OCI-LY3 (cell line): ENCODE measurements at regions not wholly inside any gene's neighbourhood (a gene's known extent, or its start where the extent isn't known, plus 50 kb on each side); places are given as distances from the start of the nearest gene placed in this dataset.

Experiments
- H2AFZ ChIP-seq: fragments of 200-600, 300-600 bp; shearing (Covaris generic); 2 replicates; pipeline ENCODE4 v1.6.0; 2014; ENCODE audit warnings: antibody characterized with exemption, low read depth, low read length
- H3K27ac ChIP-seq: fragments of 200-600, 300-600 bp; sonication (generic); 2 replicates; pipeline ENCODE4 v1.5.1; 2014; ENCODE audit warnings: mild to moderate bottlenecking, low read length, moderate library complexity, mixed read lengths
- H3K27me3 ChIP-seq: fragments of 200-600, 300-600 bp; sonication (generic); 2 replicates; pipeline ENCODE4 v1.6.1; 2014; ENCODE audit warnings: low read depth, low read length, mixed read lengths
- H3K36me3 ChIP-seq: fragments of 200-600, 300-600 bp; sonication (generic); replicated peaks from 2 replicates; pipeline ENCODE3; 2014; ENCODE audit warnings: low read depth, low read length, mixed read lengths
- H3K4me1 ChIP-seq: fragments of 300-600, 200-600 bp; sonication (generic); 2 replicates; pipeline ENCODE4 v1.6.1; 2014; ENCODE audit warnings: low read length, mixed read lengths
- H3K4me2 ChIP-seq: fragments of 200-600, 300-600 bp; sonication (generic); 2 replicates; pipeline ENCODE4 v1.6.1; 2014; ENCODE audit warnings: low read length, mixed read lengths
- H3K4me3 ChIP-seq: fragments of 300-600, 200-600 bp; sonication (generic); 2 replicates; pipeline ENCODE4 v1.5.1; 2014; ENCODE audit warnings: antibody characterized with exemption, mild to moderate bottlenecking, low read length, moderate library complexity
- H3K79me2 ChIP-seq: fragments of 300-600, 200-600 bp; shearing (Covaris generic); 2 replicates; pipeline ENCODE4 v1.6.1; 2014; ENCODE audit warnings: mild to moderate bottlenecking, low read length, mixed read lengths
- H3K9ac ChIP-seq: fragments of 300-600, 200-600 bp; shearing (Covaris generic); 2 replicates; pipeline ENCODE4 v1.6.0; 2014; ENCODE audit warnings: mild to moderate bottlenecking, low read length, moderate library complexity
- H3K9me3 ChIP-seq: fragments of 200-600, 300-600 bp; shearing (Covaris generic); 2 replicates; pipeline ENCODE4 v1.6.1; 2014; ENCODE audit warnings: low read length, mixed read lengths; ENCODE audit not compliant: insufficient read depth
- H4K20me1 ChIP-seq: fragments of 200-600, 300-600 bp; sonication (generic); 2 replicates; pipeline ENCODE4 v1.6.1; 2016; ENCODE audit warnings: low read length, mixed read lengths; ENCODE audit not compliant: insufficient read depth
- EZH2phosphoT487 ChIP-seq: fragments of 200-600 bp; shearing (Covaris generic); IDR thresholded peaks from 2 replicates; pipeline ENCODE4 v1.6.1; 2018; ENCODE audit warnings: antibody characterized with exemption, mixed run types, low read depth
- TF ChIP-seq, protein P1 (sequence below): fragments of 200-600, 300-600 bp; sonication (generic); IDR thresholded peaks from 2 replicates; pipeline ENCODE4 v1.5.1; 2014; ENCODE audit warnings: antibody characterized with exemption, low read length, low read depth

DNA sequence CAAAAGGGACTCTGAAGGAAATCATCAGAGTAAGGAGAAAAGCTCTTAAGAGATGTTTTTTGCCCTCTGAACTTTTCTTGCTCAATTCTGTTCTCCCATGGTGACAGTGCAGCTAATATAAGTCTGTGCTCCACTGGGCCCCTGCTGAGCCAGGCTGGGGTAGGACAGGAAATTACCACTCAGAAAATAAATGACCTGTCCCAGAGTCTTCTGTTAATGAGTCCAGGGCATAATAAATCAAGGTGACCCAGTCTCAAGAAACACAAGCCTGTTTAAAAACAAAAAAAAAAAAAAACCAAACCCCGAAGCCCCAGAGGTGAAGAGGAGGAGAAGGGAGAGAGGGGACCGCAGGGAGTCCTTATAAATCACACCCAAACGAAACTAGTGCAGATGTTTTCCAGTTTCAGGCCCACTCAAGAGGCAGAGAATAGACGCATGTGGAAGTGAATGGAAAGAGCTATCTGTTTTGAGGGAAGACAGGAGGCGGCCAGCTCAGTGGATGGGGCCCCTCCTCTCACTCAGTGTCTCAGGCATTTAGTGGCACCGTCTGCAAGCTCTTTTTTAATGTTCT lies 59.8 kb upstream of the BOC start:
- no peak for TF ChIP-seq EZH2phosphoT487
- TF ChIP-seq, protein P1, sequence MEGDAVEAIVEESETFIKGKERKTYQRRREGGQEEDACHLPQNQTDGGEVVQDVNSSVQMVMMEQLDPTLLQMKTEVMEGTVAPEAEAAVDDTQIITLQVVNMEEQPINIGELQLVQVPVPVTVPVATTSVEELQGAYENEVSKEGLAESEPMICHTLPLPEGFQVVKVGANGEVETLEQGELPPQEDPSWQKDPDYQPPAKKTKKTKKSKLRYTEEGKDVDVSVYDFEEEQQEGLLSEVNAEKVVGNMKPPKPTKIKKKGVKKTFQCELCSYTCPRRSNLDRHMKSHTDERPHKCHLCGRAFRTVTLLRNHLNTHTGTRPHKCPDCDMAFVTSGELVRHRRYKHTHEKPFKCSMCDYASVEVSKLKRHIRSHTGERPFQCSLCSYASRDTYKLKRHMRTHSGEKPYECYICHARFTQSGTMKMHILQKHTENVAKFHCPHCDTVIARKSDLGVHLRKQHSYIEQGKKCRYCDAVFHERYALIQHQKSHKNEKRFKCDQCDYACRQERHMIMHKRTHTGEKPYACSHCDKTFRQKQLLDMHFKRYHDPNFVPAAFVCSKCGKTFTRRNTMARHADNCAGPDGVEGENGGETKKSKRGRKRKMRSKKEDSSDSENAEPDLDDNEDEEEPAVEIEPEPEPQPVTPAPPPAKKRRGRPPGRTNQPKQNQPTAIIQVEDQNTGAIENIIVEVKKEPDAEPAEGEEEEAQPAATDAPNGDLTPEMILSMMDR, result no peak
- H2AFZ ChIP-seq, result no peak overlapping the region
- no peaks in the 10 kb centered on the region for H3K9me3 ChIP-seq
- H3K36me3 ChIP-seq, result no peaks in the 10 kb centered on the region
- no peak overlapping the region for H3K27ac ChIP-seq
- no peak overlapping the region for H3K9ac ChIP-seq
- H3K4me3 ChIP-seq, result no peak overlapping the region
- no peak overlapping the region for H3K4me2 ChIP-seq
- no peaks in the 10 kb centered on the region for H3K79me2 ChIP-seq
- H3K27me3 ChIP-seq, result no peaks in the 10 kb centered on the region
- peaks cover 12% of the 10 kb centered on the region for H3K4me1 ChIP-seq
- no peaks in the 10 kb centered on the region for H4K20me1 ChIP-seq

DNA sequence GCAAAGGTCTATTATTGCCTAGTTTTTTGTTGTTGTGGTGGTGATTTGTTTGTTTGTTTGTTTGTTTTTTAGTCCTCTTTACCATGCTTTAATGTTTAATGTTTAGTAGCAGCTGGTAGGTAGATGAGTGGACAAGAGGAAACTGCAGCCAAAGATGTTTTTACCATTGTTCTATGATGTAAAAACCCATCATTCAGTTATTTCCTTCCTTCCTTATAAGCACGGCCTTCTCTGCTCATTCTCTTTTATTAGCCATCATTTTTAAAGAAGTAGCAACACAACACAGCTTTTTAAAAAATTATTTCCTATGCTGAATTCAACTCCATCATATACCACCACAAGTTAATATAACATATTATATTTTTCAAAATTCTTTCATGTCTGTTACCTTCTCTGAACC lies 58.5 kb upstream of the BOC start:
- Histone ChIP-seq H3K4me1 (peaks cover 12% of the 10 kb centered on the region), H3K9ac (no peak overlapping the region), H3K27me3 (no peaks in the 10 kb centered on the region), H3K27ac (no peak overlapping the region), H2AFZ (no peak overlapping the region), H4K20me1 (no peaks in the 10 kb centered on the region), H3K79me2 (no peaks in the 10 kb centered on the region), H3K4me3 (no peak overlapping the region), H3K36me3 (no peaks in the 10 kb centered on the region), H3K4me2 (no peak overlapping the region; the same call in 1 of the 2 replicates), H3K9me3 (no peaks in the 10 kb centered on the region)
- no peak for TF ChIP-seq EZH2phosphoT487
- TF ChIP-seq, protein P1, result no peak

DNA sequence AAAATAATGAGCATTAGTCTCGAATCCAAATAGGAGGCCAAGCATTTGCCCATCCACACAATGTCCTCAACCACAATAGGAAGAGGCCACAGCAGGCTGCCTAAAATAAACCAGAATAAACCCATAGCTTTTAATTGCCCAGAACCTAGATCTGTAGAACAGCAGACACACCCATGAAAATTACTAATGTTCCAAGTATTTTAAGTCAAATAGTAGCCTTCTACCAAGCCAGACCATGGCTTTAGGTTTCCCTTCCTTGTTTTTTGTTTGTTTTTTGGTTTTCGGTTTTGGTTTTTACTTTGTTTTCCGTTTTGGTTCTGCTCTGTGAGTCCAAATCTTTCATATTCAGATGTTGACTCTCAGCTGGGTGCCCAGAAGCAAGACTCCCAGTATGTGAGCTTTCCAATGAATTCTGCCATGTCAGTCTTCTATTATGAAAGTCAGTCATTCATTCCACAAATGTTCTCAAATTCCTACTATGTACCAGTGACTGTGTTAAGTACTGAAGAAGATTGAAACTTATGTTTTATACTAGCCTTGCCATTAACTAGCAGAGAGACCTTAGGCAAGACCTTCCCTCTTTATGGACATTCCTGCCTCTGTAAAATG lies 57.8 kb upstream of the BOC start:
- no peak overlapping the region for H2AFZ ChIP-seq

DNA sequence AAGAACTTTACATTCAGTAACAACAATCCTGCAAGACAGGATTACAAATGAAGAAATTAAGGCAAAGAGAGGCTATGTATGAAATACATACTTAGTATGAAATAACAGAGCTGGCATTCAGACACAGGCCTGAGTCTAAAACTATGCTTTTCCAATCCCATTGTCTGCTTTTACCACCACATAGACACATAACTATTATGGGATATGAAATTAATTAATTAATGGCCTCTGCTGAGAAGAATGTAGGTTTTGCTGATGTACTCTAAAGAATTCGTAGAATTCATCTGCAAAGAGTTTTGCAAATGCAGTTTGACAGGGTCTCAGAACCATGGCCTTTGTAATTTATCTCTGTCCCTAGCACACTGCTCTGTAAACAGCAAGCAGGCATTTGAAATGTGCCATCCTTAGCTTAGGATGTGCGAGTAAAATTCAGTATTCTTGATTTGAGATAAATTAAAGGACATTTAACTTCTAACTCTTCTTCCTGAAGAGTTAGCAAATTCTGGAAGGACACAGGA lies 54.5 kb upstream of the BOC start:
- no peak overlapping the region for H2AFZ ChIP-seq
- H3K27me3 ChIP-seq, result 0 out of 2 replicates have a peak, but pooled peaks cover 4% of the 10 kb centered on the region
- H3K79me2 ChIP-seq, result no peaks in the 10 kb centered on the region
- H4K20me1 ChIP-seq, result no peaks in the 10 kb centered on the region
- H3K4me1 ChIP-seq, result peaks cover 12% of the 10 kb centered on the region
- no peaks in the 10 kb centered on the region for H3K9me3 ChIP-seq
- H3K27ac ChIP-seq, result no peak overlapping the region
- H3K36me3 ChIP-seq, result no peaks in the 10 kb centered on the region
- no peak overlapping the region for H3K4me2 ChIP-seq
- no peak overlapping the region for H3K9ac ChIP-seq
- no peak overlapping the region for H3K4me3 ChIP-seq
- TF ChIP-seq, protein P1, result no peak
- no peak for TF ChIP-seq EZH2phosphoT487

More for the DNA sequence above, 57.8 kb upstream of the BOC start:
- Histone ChIP-seq H3K36me3 (no peaks in the 10 kb centered on the region), H3K9ac (no peak overlapping the region), H4K20me1 (no peaks in the 10 kb centered on the region), H3K27ac (no peak overlapping the region), H3K4me1 (peaks cover 12% of the 10 kb centered on the region), H3K9me3 (no peaks in the 10 kb centered on the region), H3K27me3 (no peaks in the 10 kb centered on the region), H3K4me2 (peak overlapping the region; percentile 48), H3K79me2 (no peaks in the 10 kb centered on the region), H3K4me3 (peak overlapping the region; percentile 4; the same call in 1 of the 2 replicates)
- no peak for TF ChIP-seq EZH2phosphoT487
- TF ChIP-seq, protein P1, result no peak
